Nephron (organoid): ENCODE measurements at regions not wholly inside any gene's neighbourhood (a gene's known extent, or its start where the extent isn't known, plus 50 kb on each side); places are given as distances from the start of the nearest gene placed in this dataset.

Experiments
- H3K27ac Mint-ChIP-seq, 3 experiments: 2 replicates each; pipeline ENCODE4 v1.8.0; 2020; ENCODE audit warnings: mixed read lengths in 3 of 3, mild to moderate bottlenecking in 2 of 3, moderate library complexity in 1 of 3
- H3K27me3 Mint-ChIP-seq: 2 replicates; pipeline ENCODE4 v1.8.0; 2021; ENCODE audit warnings: low read depth, mild to moderate bottlenecking, moderate library complexity, mixed read lengths
- H3K36me3 Mint-ChIP-seq: 2 replicates; pipeline ENCODE4 v1.8.0; 2020; ENCODE audit warnings: low read depth, mixed read lengths
- H3K4me1 Mint-ChIP-seq: 2 replicates; pipeline ENCODE4 v1.8.0; 2020; ENCODE audit warnings: mixed read lengths
- H3K4me3 Mint-ChIP-seq, 3 experiments: 2 replicates each; pipeline ENCODE4 v1.8.0; 2020; ENCODE audit warnings: mild to moderate bottlenecking in 3 of 3, mixed read lengths in 3 of 3, moderate library complexity in 2 of 3
- H3K9me3 Mint-ChIP-seq: 2 replicates; pipeline ENCODE4 v1.8.0; 2020; ENCODE audit warnings: mixed read lengths
- TF ChIP-seq, protein P1 (sequence below), 3 experiments: fragments of 200-600 bp; sonication (generic); IDR thresholded peaks; one replicate each; pipeline ENCODE4 v1.5.0; 2021; ENCODE audit warnings: antibody characterized with exemption in 3 of 3; ENCODE audit not compliant: unreplicated experiment in 3 of 3

- H3K36me3 Mint-ChIP-seq, result no peaks in the 10 kb centered on the region
- H3K9me3 Mint-ChIP-seq, result no peaks in the 10 kb centered on the region
- TF ChIP-seq, protein P1, sequence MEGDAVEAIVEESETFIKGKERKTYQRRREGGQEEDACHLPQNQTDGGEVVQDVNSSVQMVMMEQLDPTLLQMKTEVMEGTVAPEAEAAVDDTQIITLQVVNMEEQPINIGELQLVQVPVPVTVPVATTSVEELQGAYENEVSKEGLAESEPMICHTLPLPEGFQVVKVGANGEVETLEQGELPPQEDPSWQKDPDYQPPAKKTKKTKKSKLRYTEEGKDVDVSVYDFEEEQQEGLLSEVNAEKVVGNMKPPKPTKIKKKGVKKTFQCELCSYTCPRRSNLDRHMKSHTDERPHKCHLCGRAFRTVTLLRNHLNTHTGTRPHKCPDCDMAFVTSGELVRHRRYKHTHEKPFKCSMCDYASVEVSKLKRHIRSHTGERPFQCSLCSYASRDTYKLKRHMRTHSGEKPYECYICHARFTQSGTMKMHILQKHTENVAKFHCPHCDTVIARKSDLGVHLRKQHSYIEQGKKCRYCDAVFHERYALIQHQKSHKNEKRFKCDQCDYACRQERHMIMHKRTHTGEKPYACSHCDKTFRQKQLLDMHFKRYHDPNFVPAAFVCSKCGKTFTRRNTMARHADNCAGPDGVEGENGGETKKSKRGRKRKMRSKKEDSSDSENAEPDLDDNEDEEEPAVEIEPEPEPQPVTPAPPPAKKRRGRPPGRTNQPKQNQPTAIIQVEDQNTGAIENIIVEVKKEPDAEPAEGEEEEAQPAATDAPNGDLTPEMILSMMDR (IDR thresholded peaks at IDR 0.05; ENCODE audit: unreplicated experiment in 3 of 3), result no peak
- H3K4me3 Mint-ChIP-seq, result no peak overlapping the region
- no peak overlapping the region for H3K27ac Mint-ChIP-seq
- H3K27me3 Mint-ChIP-seq, result no peaks in the 10 kb centered on the region
- H3K4me1 Mint-ChIP-seq, result peaks cover 17% of the 10 kb centered on the region
Measured at GRCh38 chr11:15837901-15838489, 518.4 kb downstream of the SOX6 start.

GRCh38 chr11:15839061-15839460, 517.3 kb downstream of the SOX6 start:
- Mint-ChIP-seq H3K36me3 (no peaks in the 10 kb centered on the region), H3K27me3 (peaks cover 4% of the 10 kb centered on the region), H3K4me1 (peaks cover 28% of the 10 kb centered on the region), H3K27ac (no peak overlapping the region), H3K9me3 (no peaks in the 10 kb centered on the region), H3K4me3 (no peak overlapping the region)
- TF ChIP-seq, protein P1 (IDR thresholded peaks at IDR 0.05; ENCODE audit: unreplicated experiment in 3 of 3), result no peak

DNA sequence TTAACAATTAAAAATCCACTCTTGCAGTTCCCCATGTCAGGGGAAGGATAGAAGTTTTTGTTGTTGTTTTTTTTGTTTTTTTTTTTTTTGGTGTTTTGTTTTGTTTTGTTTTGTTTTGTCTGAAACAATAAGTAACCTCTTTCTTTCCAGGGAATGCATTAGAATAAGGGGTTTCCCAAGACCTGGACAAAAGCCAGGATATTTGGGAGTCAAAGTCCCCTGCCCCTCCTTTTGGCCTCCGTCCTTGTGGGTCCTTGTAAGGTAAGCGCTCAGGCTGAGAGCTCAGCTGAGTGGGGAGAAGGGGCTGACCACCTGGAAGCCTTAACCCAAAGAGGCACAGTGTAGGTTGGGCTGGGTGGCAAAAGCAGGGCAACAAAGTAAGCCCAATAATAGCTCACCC, 515.4 kb downstream of the SOX6 start:
- no peaks in the 10 kb centered on the region for H3K36me3 Mint-ChIP-seq
- H3K27ac Mint-ChIP-seq, result no peak overlapping the region
- H3K9me3 Mint-ChIP-seq, result no peaks in the 10 kb centered on the region
- TF ChIP-seq, protein P1 (IDR thresholded peaks at IDR 0.05; ENCODE audit: unreplicated experiment in 3 of 3), result no peak
- peaks cover 31% of the 10 kb centered on the region for H3K4me1 Mint-ChIP-seq
- H3K27me3 Mint-ChIP-seq, result peaks cover 4% of the 10 kb centered on the region
- no peak overlapping the region for H3K4me3 Mint-ChIP-seq

GRCh38 chr11:15841931-15842740, 514.2 kb downstream of the SOX6 start:
- Mint-ChIP-seq H3K27ac (peak overlapping the region; percentile 5 to 16 (median 11)), H3K9me3 (no peaks in the 10 kb centered on the region), H3K27me3 (peaks cover 4% of the 10 kb centered on the region), H3K4me3 (no peak overlapping the region), H3K4me1 (peaks cover 29% of the 10 kb centered on the region), H3K36me3 (no peaks in the 10 kb centered on the region)
- TF ChIP-seq, protein P1 (IDR thresholded peaks at IDR 0.05; ENCODE audit: unreplicated experiment in 3 of 3), result no peak

- TF ChIP-seq, protein P1 (IDR thresholded peaks at IDR 0.05; ENCODE audit: unreplicated experiment in 3 of 3), result no peak
- H3K27me3 Mint-ChIP-seq, result peaks cover 4% of the 10 kb centered on the region
- peaks cover 29% of the 10 kb centered on the region for H3K4me1 Mint-ChIP-seq
- peak overlapping the region; percentile 58 to 81 (median 67) for H3K27ac Mint-ChIP-seq
- peak overlapping the region in 1 of 3 experiments; percentile 8 for H3K4me3 Mint-ChIP-seq
- no peaks in the 10 kb centered on the region for H3K36me3 Mint-ChIP-seq
- H3K9me3 Mint-ChIP-seq, result no peaks in the 10 kb centered on the region
Measured at GRCh38 chr11:15843309-15843872, 513.0 kb downstream of the SOX6 start.
